22Rv1 (cell line): ENCODE measurements at regions not wholly inside any gene's neighbourhood (a gene's known extent, or its start where the extent isn't known, plus 50 kb on each side); places are given as distances from the start of the nearest gene placed in this dataset.

ENCODE experiments used
- CTCF ChIP-seq: fragments of 450-650 bp; IDR thresholded peaks from 2 replicates; pipeline ENCODE4 v1.5.1; 2017; ENCODE audit warnings: mild to moderate bottlenecking
- ZFX ChIP-seq: fragments of 450-650 bp; IDR thresholded peaks from 2 replicates; pipeline ENCODE4 v1.6.1; 2017; ENCODE audit warnings: antibody characterized with exemption, borderline replicate concordance

GRCh38 chr11:45737056-45737455, 67.9 kb upstream of the SLC35C1 start:
- TF ChIP-seq CTCF (no peak), ZFX (no peak)
